ENCODE measurements at regions not wholly inside any gene's neighbourhood (a gene's known extent, or its start where the extent isn't known, plus 50 kb on each side); places are given as distances from the start of the nearest gene placed in this dataset.

GRCh38 chr13:65530688-65531087, 1699.4 kb downstream of the PCDH9 start:
- intact Hi-C loops (cut with micrococcal nuclease), result no loop called here
- Histone ChIP-seq H3K4me3 (replicated peaks in 1 of 3; ENCODE audit: insufficient read depth in 1 of 3, low read depth in 1 of 3, low read length in 3 of 3) (no peak overlapping the region), H3K9me3 (replicated peaks; ENCODE audit: control insufficient read depth, insufficient read depth, low read length) (no peaks in the 10 kb centered on the region), H3K9me1 (replicated peaks; ENCODE audit: control insufficient read depth, extremely low read depth, insufficient read depth, low read length) (no peaks in the 10 kb centered on the region), H3K79me2 (ENCODE audit: control insufficient read depth, insufficient read depth, low read length) (no peaks in the 10 kb centered on the region), H3K27ac (ENCODE audit: insufficient read depth, low read depth, low read length) (no peak overlapping the region), H3K4me1 (ENCODE audit: control insufficient read depth, extremely low read depth, insufficient read depth, low read length) (no peaks in the 10 kb centered on the region), H3K36me3 (ENCODE audit: control insufficient read depth in 2 of 2, extremely low read depth in 1 of 2, insufficient read depth in 2 of 2, low read length in 2 of 2) (no peaks in the 10 kb centered on the region), H2AFZ (ENCODE audit: low read depth, low read length) (no peak overlapping the region), H3K9ac (replicated peaks; ENCODE audit: extremely low read depth, insufficient read depth, low read length) (no peak overlapping the region), H4K20me1 (replicated peaks; ENCODE audit: control insufficient read depth, extremely low read depth, insufficient read depth, low read length) (no peaks in the 10 kb centered on the region), H3K27me3 (ENCODE audit: control insufficient read depth in 2 of 2, insufficient read depth in 2 of 2, low read length in 2 of 2) (no peaks in the 10 kb centered on the region), H3K4me2 (ENCODE audit: insufficient read depth, low read length) (no peak overlapping the region)
- CTCF ChIA-PET, result no interaction called here
- DNase-seq (ENCODE audit: low read depth, low spot score) (no peak), FAIRE-seq (no peak)
- POLR2A ChIA-PET, result no interaction called here
- no TSS peak for BruUV-seq (replicated peaks)
- dilution Hi-C loops (cut with MboI; ENCODE audit: extremely low pct_ligation_motif_present, low sequenced_read_pairs), result no loop called here
- TF ChIP-seq MAX (IDR thresholded peaks at IDR 0.05; ENCODE audit: insufficient read depth, insufficient read length) (no peak), EZH2 (IDR thresholded peaks at IDR 0.05; ENCODE audit: borderline replicate concordance, low read depth, low read length, severe bottlenecking) (no peak), JUN (IDR thresholded peaks at IDR 0.05; ENCODE audit: borderline replicate concordance, insufficient read depth, insufficient read length, low read depth) (no peak), POLR2AphosphoS5 (IDR thresholded peaks at IDR 0.05; ENCODE audit: insufficient read depth, low read depth, low read length) (no peak), GATA2 (IDR thresholded peaks at IDR 0.05; ENCODE audit: insufficient read depth, insufficient read length, low read depth, low read length) (no peak), POLR2A (IDR thresholded peaks at IDR 0.05; ENCODE audit: low read depth, low read length) (no peak)
- TF ChIP-seq, protein P1, sequence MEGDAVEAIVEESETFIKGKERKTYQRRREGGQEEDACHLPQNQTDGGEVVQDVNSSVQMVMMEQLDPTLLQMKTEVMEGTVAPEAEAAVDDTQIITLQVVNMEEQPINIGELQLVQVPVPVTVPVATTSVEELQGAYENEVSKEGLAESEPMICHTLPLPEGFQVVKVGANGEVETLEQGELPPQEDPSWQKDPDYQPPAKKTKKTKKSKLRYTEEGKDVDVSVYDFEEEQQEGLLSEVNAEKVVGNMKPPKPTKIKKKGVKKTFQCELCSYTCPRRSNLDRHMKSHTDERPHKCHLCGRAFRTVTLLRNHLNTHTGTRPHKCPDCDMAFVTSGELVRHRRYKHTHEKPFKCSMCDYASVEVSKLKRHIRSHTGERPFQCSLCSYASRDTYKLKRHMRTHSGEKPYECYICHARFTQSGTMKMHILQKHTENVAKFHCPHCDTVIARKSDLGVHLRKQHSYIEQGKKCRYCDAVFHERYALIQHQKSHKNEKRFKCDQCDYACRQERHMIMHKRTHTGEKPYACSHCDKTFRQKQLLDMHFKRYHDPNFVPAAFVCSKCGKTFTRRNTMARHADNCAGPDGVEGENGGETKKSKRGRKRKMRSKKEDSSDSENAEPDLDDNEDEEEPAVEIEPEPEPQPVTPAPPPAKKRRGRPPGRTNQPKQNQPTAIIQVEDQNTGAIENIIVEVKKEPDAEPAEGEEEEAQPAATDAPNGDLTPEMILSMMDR (IDR thresholded peaks at IDR 0.05; ENCODE audit: extremely low read depth in 1 of 2, insufficient read depth in 1 of 2, low read depth in 1 of 2, low read length in 2 of 2), result no peak

All from endothelial cell of umbilical vein (primary cell).